HG02852 (cell line): ENCODE measurements at regions not wholly inside any gene's neighbourhood (a gene's known extent, or its start where the extent isn't known, plus 50 kb on each side); places are given as distances from the start of the nearest gene placed in this dataset.
A peak's percentile ranks its signal among the peaks of the same experiment; 100 is the strongest.

Source experiments
- ATAC-seq: cut with Tn5 transposase; IDR thresholded peaks from one replicate; pipeline ENCODE4 v1.9.1; 2021; ENCODE audit warnings: mild to moderate bottlenecking, moderate library complexity; ENCODE audit not compliant: unreplicated experiment

GRCh38 chr1:221408117-221408803 lies 333.6 kb downstream of the DUSP10 start:
- no peak for ATAC-seq

GRCh38 chr1:221411283-221411682 lies 330.6 kb downstream of the DUSP10 start:
- ATAC-seq = no peak

DNA sequence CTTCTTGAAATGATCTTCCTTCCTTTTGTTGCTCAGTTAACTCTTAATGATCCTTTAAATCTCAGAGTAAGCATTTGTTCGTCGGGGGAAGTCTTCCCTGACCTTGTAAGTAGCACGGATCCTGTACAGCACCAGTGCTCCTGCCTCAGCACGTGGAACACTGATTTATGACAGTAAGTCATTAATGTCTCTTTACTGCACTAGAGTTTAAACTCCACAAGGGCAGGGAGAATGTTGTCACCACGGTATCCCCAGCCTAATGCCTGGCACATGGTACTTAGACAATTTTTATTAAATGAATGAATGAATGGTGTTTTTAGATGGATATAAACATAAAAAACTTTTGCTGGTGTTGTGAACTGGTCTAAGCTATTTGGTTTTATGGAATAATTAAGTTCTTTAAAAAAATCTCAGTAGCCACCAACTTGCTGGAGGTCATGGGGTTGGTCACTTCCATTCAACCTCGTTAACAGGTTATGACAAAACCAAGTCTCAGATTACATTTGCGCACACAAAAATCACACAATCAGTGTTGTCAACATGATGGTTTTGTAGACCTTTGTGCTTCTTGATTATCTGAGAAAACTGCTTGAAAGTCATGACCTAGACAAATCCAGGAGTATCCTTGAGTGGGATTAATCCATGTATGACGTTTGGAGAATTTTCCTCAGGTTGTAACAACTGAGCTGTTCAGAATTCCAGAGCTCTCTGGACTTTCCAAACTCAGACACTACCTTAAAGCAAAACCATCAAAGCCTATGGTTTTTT lies 326.9 kb downstream of the DUSP10 start:
- no peak for ATAC-seq

GRCh38 chr1:221415651-221416050 lies 326.2 kb downstream of the DUSP10 start:
- ATAC-seq = no peak

DNA sequence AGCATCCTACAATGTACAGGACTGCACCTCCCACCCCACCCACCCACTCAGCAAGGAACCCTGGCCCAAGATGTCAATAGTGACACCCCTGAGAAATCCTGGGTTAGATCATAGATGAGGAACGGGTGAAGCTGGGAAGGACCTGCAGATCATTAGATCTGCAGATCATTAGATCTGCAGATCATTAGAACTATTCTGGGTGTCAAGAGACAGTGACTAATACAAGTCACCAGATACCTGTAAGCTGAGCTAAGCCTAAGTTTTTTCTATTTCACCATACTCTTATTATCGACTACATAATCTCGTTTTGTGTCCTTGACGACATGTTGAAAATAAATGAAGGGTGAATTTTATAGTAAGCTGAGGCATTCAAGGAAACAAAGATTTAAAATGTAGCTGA lies 325.7 kb downstream of the DUSP10 start:
- ATAC-seq = no peak

GRCh38 chr1:221416723-221417122 lies 325.2 kb downstream of the DUSP10 start:
- no peak for ATAC-seq

DNA sequence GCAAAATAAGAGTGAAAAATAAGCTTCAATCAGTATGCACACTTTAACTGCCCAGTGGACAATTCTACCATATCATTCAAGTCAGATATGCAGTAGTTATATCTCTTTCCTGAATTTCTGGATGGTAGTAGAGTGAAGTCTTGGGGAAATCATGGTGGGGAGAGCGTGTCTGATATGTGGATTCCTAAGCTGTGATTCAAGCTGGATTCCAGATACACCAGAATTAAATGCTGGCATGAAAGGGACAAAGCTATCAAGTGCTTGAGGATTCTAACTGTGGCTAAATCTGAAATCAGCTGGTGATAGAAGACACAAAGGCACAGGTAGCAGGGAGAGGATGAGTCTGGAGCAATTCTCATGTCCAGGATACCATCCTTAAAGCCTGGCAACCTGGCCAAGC lies 323.5 kb downstream of the DUSP10 start:
- ATAC-seq = no peak

DNA sequence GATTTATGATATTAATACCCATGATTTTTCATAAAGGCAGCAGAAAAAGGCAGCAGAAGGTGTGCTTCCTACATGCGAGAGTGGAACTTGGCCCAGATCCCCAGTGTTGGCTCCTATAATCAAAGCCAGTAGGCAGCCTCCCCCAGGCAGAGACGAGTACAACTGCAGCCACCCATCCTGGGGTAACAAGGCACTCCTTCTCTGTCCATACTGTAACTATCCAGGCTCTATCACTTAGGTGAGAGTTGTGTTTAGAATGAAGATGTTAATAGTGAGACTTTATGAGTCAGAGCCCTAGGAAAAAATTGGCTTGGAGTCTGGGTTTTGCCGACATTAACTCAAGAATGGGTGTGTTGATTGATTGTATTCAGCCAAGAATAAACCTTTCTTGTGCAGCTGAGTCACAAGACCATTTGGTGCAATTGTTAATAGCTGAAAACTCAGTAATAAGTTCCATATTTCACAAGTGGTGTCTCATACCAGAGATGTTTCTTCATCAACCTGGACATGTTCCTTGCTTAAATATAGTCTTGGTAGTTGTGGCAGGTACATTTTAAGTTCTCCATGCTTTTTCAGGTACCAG lies 322.3 kb downstream of the DUSP10 start:
- no peak for ATAC-seq

GRCh38 chr1:221429264-221429663 lies 312.6 kb downstream of the DUSP10 start:
- no peak for ATAC-seq

- no peak for ATAC-seq
Observed at GRCh38 chr1:221430152-221430960, 311.5 kb downstream of the DUSP10 start.

GRCh38 chr1:221431068-221431651 lies 310.7 kb downstream of the DUSP10 start:
- no peak for ATAC-seq

DNA sequence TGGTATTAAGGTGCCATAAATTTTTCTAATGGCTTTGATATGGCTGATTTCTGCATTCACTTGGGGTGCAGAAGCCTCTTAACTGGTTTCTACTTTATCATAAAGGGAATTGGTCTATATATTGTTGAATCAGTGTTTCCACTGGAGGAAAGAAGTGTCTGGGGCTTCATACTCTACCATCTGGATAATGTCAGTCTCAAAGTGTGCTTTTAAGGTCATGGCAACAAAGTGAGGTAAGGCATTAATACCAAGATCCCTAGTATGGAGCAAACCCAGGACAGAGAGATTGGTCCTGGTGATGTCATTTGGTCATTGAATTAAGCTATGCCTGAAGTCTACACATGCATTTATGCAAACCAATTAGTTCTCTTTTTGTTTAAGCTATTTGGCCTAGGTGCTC lies 309.9 kb downstream of the DUSP10 start:
- no peak for ATAC-seq

- peak; percentile 52 for ATAC-seq
Observed at GRCh38 chr1:221435504-221435904, 306.4 kb downstream of the DUSP10 start.

GRCh38 chr1:221437171-221437570 lies 304.7 kb downstream of the DUSP10 start:
- ATAC-seq = no peak

GRCh38 chr1:221437926-221438325 lies 304.0 kb downstream of the DUSP10 start:
- no peak for ATAC-seq

DNA sequence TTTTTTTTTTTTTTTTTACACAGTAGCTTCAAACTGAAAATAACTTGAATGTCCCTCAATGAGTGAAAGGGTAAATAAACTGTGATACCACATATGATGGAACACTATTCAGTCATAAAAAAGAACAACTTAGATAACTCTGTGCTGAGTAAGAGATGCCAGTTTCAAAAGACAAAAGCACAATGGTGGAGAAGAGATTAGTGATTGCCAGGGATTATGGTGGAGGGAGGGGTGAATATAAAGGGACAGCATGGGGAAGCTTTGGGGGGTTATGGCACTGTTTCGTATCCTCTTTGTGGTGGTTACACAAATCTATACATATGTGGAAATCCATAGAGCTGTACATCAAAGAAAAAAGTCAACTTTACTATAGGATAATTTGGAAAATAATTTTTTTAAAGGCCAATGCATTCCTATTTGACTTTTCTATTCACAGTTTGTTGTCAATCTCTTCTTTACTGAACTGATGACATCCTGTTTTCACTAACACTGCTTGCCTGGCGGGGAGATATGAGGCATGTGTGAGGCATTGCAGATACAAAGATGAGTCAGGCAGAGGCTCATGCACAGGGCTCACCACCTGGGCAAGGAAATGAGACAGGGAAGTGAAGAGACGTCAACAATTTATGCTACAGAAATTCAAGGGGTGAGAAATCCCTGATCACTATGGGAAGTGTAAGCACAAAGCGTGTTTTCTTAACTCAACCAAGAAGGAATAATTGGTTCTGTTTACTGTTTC lies 302.7 kb downstream of the DUSP10 start:
- ATAC-seq = peak; percentile 89

- ATAC-seq = no peak
Observed at GRCh38 chr1:221439747-221440501, 302.0 kb downstream of the DUSP10 start.

DNA sequence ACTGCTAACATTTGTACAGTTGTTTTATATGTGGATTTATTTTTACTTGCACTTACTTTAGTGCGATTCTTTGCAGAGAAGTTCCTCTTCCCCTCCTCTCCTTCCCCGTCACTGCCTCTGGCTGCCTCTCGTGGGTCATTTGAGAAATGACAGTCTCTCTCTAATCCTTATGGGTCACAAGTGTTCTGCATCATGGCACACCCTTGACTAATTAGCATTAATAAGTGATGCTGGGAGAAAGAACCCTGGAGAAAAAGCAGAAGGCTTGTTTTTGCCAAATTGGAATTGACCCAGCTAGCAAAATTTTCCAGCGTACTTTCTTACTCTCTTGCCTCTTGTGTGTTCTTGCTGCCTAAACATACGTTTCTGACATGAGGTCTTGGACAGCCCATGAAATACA lies 301.2 kb downstream of the DUSP10 start:
- ATAC-seq = no peak

DNA sequence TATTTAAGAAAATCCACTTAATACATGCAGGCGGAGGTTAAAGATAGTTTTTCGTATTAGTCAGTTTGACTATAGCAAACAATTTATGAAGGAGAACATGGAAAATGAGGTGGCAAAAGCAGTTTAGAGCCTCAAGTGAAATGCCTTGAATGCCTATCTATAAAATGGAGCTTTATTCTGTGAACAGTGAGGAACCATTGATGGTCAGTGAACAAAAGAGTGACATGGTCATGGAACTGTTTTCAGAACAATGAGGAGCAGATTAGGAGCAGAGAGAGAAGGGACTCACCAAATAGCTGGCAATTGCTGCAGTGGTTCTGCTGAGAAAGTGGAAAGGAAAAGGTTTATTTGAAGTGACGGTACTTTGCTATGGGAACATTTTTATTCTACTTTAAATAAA lies 299.8 kb downstream of the DUSP10 start:
- no peak for ATAC-seq

DNA sequence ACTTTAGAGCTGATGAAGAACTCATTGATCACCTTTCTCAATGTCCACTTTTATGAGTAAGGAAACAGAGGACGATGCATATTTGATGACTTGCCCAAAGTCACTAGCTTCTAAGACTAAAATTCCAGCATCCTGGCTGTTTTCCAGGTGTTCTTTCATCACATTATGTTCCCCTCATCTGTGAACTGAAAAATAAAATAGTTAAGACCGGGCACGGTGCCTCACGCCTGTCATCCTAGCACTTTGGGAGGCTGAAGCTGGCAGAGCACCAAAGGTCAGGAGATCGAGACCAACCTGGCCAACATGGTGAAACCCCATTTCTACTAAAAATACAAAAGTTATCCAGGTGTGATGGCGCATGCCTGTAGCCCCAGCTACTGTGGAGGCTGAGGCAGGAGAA lies 297.5 kb downstream of the DUSP10 start:
- ATAC-seq = no peak
